ENCODE measurements at regions not wholly inside any gene's neighbourhood (a gene's known extent, or its start where the extent isn't known, plus 50 kb on each side); places are given as distances from the start of the nearest gene placed in this dataset.

GRCh38 chrX:69369999-69370398 lies 134.1 kb upstream of the NALF2 start:
- no peak for DNase-seq (ENCODE audit: insufficient read length, low spot score)
- no peak for FAIRE-seq
- TF ChIP-seq POLR2AphosphoS5 (IDR thresholded peaks at IDR 0.05; ENCODE audit: low read depth, low read length) (no peak), PAX5 (IDR thresholded peaks at IDR 0.05; ENCODE audit: insufficient read depth, low read length, severe bottlenecking) (no peak), TAF1 (IDR thresholded peaks at IDR 0.05; ENCODE audit: low read depth, low read length) (no peak), POU2F2 (IDR thresholded peaks at IDR 0.05; ENCODE audit: low read depth, low read length) (no peak), POLR2A (IDR thresholded peaks at IDR 0.05; ENCODE audit: low read depth, low read length) (no peak), SPI1 (IDR thresholded peaks at IDR 0.05; ENCODE audit: low read depth, low read length) (no peak)

DNA sequence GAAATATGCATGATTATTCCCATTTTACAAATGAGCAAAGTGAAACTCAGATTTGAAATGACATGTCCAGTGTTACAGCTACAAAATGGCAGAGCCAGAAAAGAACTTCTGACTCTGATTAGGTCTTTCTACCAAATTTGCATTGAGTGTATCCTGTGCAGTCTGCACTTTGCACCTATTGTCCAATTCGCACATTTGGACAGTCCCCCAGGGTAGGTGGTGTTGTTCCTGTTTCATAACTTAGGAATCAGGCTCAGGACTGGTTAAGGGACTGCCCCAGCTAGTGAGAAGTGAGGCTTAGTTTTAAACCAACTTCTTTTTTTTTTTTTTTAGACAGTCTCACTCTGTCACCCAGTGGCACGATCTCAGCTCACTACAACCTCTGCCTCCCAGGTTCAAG lies 137.9 kb upstream of the NALF2 start:
- TF ChIP-seq TAF1 (IDR thresholded peaks at IDR 0.05; ENCODE audit: low read depth, low read length) (no peak), POLR2AphosphoS5 (IDR thresholded peaks at IDR 0.05; ENCODE audit: low read depth, low read length) (no peak), SPI1 (IDR thresholded peaks at IDR 0.05; ENCODE audit: low read depth, low read length) (no peak), POU2F2 (IDR thresholded peaks at IDR 0.05; ENCODE audit: low read depth, low read length) (no peak), POLR2A (IDR thresholded peaks at IDR 0.05; ENCODE audit: low read depth, low read length) (no peak), PAX5 (IDR thresholded peaks at IDR 0.05; ENCODE audit: insufficient read depth, low read length, severe bottlenecking) (no peak)
- DNase-seq (ENCODE audit: insufficient read length, low spot score) (no peak), FAIRE-seq (no peak)

DNA sequence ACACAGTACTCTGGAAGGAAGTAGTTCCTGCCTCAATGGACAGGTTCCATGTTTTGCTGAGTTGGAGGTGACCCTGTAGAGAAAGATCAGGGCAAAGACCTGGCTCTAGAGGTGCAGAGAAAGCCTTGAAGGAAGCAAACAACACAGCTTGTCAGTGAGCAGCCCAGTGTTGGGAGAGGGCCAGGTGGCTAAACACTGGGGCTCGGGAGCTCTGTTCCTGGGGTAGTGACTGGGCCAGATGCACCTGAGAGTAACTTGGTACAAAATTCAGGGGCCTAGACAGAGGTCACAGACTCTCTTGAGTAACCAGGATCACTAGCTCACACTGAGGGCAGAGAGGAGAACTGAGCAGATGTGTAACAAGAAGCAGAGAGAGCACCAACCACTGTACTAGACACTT lies 138.4 kb upstream of the NALF2 start:
- no peak for DNase-seq (ENCODE audit: insufficient read length, low spot score)
- TF ChIP-seq POLR2AphosphoS5 (IDR thresholded peaks at IDR 0.05; ENCODE audit: low read depth, low read length) (no peak), POU2F2 (IDR thresholded peaks at IDR 0.05; ENCODE audit: low read depth, low read length) (no peak), PAX5 (IDR thresholded peaks at IDR 0.05; ENCODE audit: insufficient read depth, low read length, severe bottlenecking) (no peak), POLR2A (IDR thresholded peaks at IDR 0.05; ENCODE audit: low read depth, low read length) (no peak), TAF1 (IDR thresholded peaks at IDR 0.05; ENCODE audit: low read depth, low read length) (no peak), SPI1 (IDR thresholded peaks at IDR 0.05; ENCODE audit: low read depth, low read length) (no peak)
- no peak for FAIRE-seq

DNA sequence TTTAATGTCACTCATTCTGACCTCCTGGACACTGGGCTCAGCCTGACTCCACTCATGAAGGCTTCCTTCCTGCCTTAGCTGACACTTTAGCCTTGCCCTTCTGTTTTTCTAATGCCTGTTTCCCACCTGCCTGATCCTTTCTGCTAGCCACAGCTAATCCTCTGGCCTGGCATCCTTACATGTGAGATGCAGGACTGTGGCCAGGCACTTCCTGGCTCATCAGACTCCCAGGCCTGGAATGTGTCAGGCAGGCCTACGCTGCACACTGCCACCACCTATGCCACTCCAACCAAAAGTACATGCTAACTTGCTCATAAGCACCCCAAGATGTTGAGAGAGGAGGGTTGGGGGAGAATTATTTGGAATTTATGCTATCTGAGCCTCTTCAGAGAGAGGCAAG lies 138.8 kb upstream of the NALF2 start:
- FAIRE-seq (no peak), DNase-seq (ENCODE audit: insufficient read length, low spot score) (no peak)
- no peak for TF ChIP-seq PAX5 (IDR thresholded peaks at IDR 0.05; ENCODE audit: insufficient read depth, low read length, severe bottlenecking)
- TF ChIP-seq SPI1 (IDR thresholded peaks at IDR 0.05; ENCODE audit: low read depth, low read length), result no peak
- TF ChIP-seq TAF1 (IDR thresholded peaks at IDR 0.05; ENCODE audit: low read depth, low read length), result no peak
- TF ChIP-seq POLR2A (IDR thresholded peaks at IDR 0.05; ENCODE audit: low read depth, low read length), result no peak

DNA sequence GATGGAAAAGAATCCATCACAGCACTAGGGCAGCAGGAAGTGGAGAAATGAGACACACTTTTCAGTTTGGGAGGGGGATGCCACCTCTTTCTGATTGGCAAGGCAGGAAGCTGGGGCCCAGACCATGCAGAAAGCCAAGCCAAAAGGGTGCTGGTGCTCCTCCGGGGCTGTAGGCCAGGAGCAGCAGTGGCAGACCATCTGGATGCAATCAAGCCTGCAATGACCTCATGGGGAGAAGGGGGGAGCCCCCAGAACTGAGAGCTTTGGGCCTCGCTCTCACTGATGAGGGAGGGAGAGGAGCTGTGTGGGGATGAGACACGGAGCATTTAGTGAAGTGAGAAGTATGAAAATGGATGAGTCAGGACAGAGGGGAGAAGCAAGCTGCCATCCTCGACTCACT lies 141.3 kb upstream of the NALF2 start:
- DNase-seq (ENCODE audit: insufficient read length, low spot score) (no peak), FAIRE-seq (no peak)

GRCh38 chrX:69362354-69362753 lies 141.8 kb upstream of the NALF2 start:
- no peak for FAIRE-seq
- TF ChIP-seq SPI1 (IDR thresholded peaks at IDR 0.05; ENCODE audit: low read depth, low read length), result no peak
- no peak for TF ChIP-seq POLR2AphosphoS5 (IDR thresholded peaks at IDR 0.05; ENCODE audit: low read depth, low read length)
- no peak for DNase-seq (ENCODE audit: insufficient read length, low spot score)

More for the DNA sequence above, 141.3 kb upstream of the NALF2 start:
- TF ChIP-seq SPI1 (IDR thresholded peaks at IDR 0.05; ENCODE audit: low read depth, low read length) (no peak), TAF1 (IDR thresholded peaks at IDR 0.05; ENCODE audit: low read depth, low read length) (no peak), PAX5 (IDR thresholded peaks at IDR 0.05; ENCODE audit: insufficient read depth, low read length, severe bottlenecking) (no peak), POLR2A (IDR thresholded peaks at IDR 0.05; ENCODE audit: low read depth, low read length) (no peak), POU2F2 (IDR thresholded peaks at IDR 0.05; ENCODE audit: low read depth, low read length) (no peak), POLR2AphosphoS5 (IDR thresholded peaks at IDR 0.05; ENCODE audit: low read depth, low read length) (no peak)

DNA sequence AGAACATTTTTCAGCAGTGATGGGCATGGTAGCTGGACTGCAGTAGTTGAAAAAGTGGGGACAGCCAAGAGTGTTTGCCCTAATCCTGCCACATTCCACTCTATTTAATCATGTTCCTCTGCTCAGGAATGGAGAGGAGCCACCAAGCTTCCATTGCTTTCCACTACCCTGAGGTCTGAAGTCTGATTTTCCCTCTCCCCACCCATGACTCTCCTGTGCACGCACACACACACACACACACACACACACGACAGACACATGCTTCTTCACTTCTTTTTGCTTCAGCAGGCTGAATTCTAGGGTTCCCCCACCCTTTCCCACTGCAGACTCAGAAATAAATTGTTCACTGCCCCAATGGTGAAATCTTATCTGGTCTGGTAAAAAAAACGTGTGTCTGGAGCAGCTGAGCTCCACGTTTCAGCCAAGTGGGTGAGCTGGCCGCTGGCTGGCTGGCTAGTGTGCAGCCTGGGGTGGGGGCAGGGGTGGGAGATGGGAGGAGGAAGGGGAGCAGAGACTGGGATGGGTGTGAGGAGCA lies 142.7 kb upstream of the NALF2 start:
- TF ChIP-seq PAX5 (IDR thresholded peaks at IDR 0.05; ENCODE audit: insufficient read depth, low read length, severe bottlenecking) (no peak), POLR2A (IDR thresholded peaks at IDR 0.05; ENCODE audit: low read depth, low read length) (no peak), TAF1 (IDR thresholded peaks at IDR 0.05; ENCODE audit: low read depth, low read length) (no peak), POLR2AphosphoS5 (IDR thresholded peaks at IDR 0.05; ENCODE audit: low read depth, low read length) (no peak), SPI1 (IDR thresholded peaks at IDR 0.05; ENCODE audit: low read depth, low read length) (no peak), POU2F2 (IDR thresholded peaks at IDR 0.05; ENCODE audit: low read depth, low read length) (no peak)
- FAIRE-seq (no peak), DNase-seq (ENCODE audit: insufficient read length, low spot score) (no peak)

GRCh38 chrX:69357317-69357716 lies 146.8 kb upstream of the NALF2 start:
- no peak for FAIRE-seq

DNA sequence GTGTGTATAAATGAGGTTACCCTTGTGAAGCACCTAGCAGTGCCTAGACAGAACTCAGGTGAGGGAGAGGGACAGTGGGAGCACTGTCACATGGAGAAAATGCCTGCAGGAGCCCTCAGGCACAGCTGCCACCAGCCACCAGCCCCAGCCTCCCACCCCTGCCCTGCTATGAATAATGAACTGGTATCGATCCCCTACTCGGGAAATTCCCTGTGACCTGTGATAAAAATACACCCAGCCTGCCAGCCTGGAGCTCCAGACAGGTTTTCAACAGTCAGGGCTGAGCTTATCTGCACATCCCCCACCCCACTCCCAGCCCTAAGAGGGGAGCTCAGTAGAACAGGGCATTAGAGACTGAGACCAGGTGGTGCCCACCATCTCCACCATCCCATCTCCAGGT lies 159.6 kb upstream of the PJA1 start:
- DNase-seq (ENCODE audit: insufficient read length, low spot score), result no peak
- TF ChIP-seq POLR2A (IDR thresholded peaks at IDR 0.05; ENCODE audit: low read depth, low read length), result no peak
- TF ChIP-seq POU2F2 (IDR thresholded peaks at IDR 0.05; ENCODE audit: low read depth, low read length), result no peak
- no peak for TF ChIP-seq SPI1 (IDR thresholded peaks at IDR 0.05; ENCODE audit: low read depth, low read length)
- no peak for TF ChIP-seq POLR2AphosphoS5 (IDR thresholded peaks at IDR 0.05; ENCODE audit: low read depth, low read length)
- no peak for TF ChIP-seq TAF1 (IDR thresholded peaks at IDR 0.05; ENCODE audit: low read depth, low read length)
- TF ChIP-seq PAX5 (IDR thresholded peaks at IDR 0.05; ENCODE audit: insufficient read depth, low read length, severe bottlenecking), result no peak
- no peak for FAIRE-seq

More at GRCh38 chrX:69357317-69357716, 146.8 kb upstream of the NALF2 start:
- DNase-seq (ENCODE audit: insufficient read length, low spot score), result no peak
- no peak for TF ChIP-seq POLR2AphosphoS5 (IDR thresholded peaks at IDR 0.05; ENCODE audit: low read depth, low read length)
- no peak for TF ChIP-seq TAF1 (IDR thresholded peaks at IDR 0.05; ENCODE audit: low read depth, low read length)
- TF ChIP-seq PAX5 (IDR thresholded peaks at IDR 0.05; ENCODE audit: insufficient read depth, low read length, severe bottlenecking), result no peak
- TF ChIP-seq SPI1 (IDR thresholded peaks at IDR 0.05; ENCODE audit: low read depth, low read length), result no peak
- TF ChIP-seq POU2F2 (IDR thresholded peaks at IDR 0.05; ENCODE audit: low read depth, low read length), result no peak
- TF ChIP-seq POLR2A (IDR thresholded peaks at IDR 0.05; ENCODE audit: low read depth, low read length), result no peak
